ENCODE measurements at regions not wholly inside any gene's neighbourhood (a gene's known extent, or its start where the extent isn't known, plus 50 kb on each side); places are given as distances from the start of the nearest gene placed in this dataset.

DNA sequence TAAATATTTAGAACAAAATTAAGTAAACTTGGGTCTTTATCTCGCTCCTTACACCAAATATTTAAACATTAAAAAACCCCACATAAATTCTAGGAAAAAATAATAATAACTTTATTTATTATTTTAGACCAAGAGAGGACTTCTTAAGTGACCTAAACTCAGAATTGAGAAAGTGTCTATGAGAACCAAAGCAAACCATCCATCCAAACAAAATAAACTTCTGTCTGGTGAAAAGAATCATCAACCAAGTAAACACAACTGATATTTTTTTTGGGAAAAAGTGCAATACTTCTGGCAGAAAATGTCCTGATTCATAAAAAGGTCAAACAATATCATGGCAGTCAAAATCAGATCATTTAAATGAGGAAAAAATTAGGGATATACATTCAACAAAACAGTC, 533.0 kb downstream of the SPRY1 start:
- Histone ChIP-seq H3K4me2 (ENCODE audit: low read length) (no peak overlapping the region), H3K4me1 (ENCODE audit: insufficient read depth, low read length, severe bottlenecking) (peaks cover 3% of the 10 kb centered on the region), H3K4me3 (ENCODE audit: low read depth, low read length, poor library complexity, severe bottlenecking) (no peak overlapping the region), H3K9me2 (ENCODE audit: low read depth, low read length) (no peaks in the 10 kb centered on the region), H3K27ac (ENCODE audit: low read depth, low read length, poor library complexity, severe bottlenecking) (no peak overlapping the region), H2AFZ (ENCODE audit: low read length) (no peak overlapping the region), H3K9me3 (ENCODE audit: low read length) (no peaks in the 10 kb centered on the region), H3K27me3 (ENCODE audit: insufficient read depth, low read length) (no peaks in the 10 kb centered on the region), H3K9ac (ENCODE audit: low read length) (no peak overlapping the region), H4K20me1 (ENCODE audit: insufficient read depth, low read length) (no peaks in the 10 kb centered on the region), H3F3A (ENCODE audit: insufficient read depth, low read length) (no peaks in the 10 kb centered on the region), H3K36me3 (ENCODE audit: insufficient read depth, low read length) (no peaks in the 10 kb centered on the region), H3K79me2 (ENCODE audit: insufficient read depth, low read length) (no peaks in the 10 kb centered on the region)
- TF ChIP-seq EZH2 (IDR thresholded peaks at IDR 0.05; ENCODE audit: borderline replicate concordance, low read length), result no peak

DNA sequence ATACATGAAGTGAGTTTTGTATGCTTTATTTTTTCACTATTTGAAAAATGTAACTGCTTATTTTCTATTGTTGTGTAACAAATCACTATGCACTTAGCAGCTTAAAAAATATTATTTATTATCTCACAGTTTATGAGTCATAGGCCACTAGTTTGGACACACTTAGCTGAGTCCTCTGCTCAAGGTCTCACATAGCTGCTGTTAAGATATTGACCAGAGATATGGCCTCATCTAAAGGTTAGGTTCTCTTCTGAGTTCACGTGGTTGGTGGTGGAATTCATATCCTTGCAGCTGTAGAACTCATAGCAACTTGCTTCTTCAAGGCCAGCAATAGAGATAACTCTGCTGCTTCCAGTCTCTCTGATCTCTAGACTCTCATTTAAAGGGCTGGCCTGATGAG, 534.4 kb downstream of the SPRY1 start:
- H3K79me2 ChIP-seq (ENCODE audit: insufficient read depth, low read length), result no peaks in the 10 kb centered on the region
- H2AFZ ChIP-seq (ENCODE audit: low read length), result no peak overlapping the region
- no peak overlapping the region for H3K9ac ChIP-seq (ENCODE audit: low read length)
- no peaks in the 10 kb centered on the region for H3F3A ChIP-seq (ENCODE audit: insufficient read depth, low read length)
- no peaks in the 10 kb centered on the region for H4K20me1 ChIP-seq (ENCODE audit: insufficient read depth, low read length)
- no peaks in the 10 kb centered on the region for H3K4me1 ChIP-seq (ENCODE audit: insufficient read depth, low read length, severe bottlenecking)
- H3K27ac ChIP-seq (ENCODE audit: low read depth, low read length, poor library complexity, severe bottlenecking), result no peak overlapping the region
- no peaks in the 10 kb centered on the region for H3K9me3 ChIP-seq (ENCODE audit: low read length)
- no peaks in the 10 kb centered on the region for H3K36me3 ChIP-seq (ENCODE audit: insufficient read depth, low read length)
- no peak for TF ChIP-seq EZH2 (IDR thresholded peaks at IDR 0.05; ENCODE audit: borderline replicate concordance, low read length)
- TF ChIP-seq, protein P1, sequence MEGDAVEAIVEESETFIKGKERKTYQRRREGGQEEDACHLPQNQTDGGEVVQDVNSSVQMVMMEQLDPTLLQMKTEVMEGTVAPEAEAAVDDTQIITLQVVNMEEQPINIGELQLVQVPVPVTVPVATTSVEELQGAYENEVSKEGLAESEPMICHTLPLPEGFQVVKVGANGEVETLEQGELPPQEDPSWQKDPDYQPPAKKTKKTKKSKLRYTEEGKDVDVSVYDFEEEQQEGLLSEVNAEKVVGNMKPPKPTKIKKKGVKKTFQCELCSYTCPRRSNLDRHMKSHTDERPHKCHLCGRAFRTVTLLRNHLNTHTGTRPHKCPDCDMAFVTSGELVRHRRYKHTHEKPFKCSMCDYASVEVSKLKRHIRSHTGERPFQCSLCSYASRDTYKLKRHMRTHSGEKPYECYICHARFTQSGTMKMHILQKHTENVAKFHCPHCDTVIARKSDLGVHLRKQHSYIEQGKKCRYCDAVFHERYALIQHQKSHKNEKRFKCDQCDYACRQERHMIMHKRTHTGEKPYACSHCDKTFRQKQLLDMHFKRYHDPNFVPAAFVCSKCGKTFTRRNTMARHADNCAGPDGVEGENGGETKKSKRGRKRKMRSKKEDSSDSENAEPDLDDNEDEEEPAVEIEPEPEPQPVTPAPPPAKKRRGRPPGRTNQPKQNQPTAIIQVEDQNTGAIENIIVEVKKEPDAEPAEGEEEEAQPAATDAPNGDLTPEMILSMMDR (IDR thresholded peaks at IDR 0.05; ENCODE audit: low read length), result no peak
- H3K9me2 ChIP-seq (ENCODE audit: low read depth, low read length), result no peaks in the 10 kb centered on the region
- H3K4me3 ChIP-seq (ENCODE audit: low read depth, low read length, poor library complexity, severe bottlenecking), result no peak overlapping the region
- no peak overlapping the region for H3K4me2 ChIP-seq (ENCODE audit: low read length)
- no peaks in the 10 kb centered on the region for H3K27me3 ChIP-seq (ENCODE audit: insufficient read depth, low read length)

DNA sequence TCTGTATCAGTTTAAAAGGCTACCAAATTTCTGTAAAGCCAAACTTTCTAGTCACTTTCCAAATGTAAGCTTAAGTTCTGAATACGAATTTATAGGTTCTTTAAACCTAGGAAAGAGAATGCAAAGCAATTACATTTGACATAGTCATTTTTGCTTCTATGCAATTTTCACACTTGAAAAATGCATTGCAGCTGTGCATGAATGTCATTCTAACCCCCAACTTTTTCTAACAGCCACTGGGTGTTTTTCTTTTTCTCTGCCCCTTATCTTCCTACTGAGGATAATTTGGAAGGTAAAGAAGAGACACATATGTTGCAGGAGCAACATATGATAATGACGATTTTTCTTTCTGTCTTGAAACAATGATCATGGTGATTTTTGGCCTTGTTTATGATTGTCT, 537.5 kb downstream of the SPRY1 start:
- TF ChIP-seq, protein P1 (IDR thresholded peaks at IDR 0.05; ENCODE audit: low read length), result no peak
- TF ChIP-seq EZH2 (IDR thresholded peaks at IDR 0.05; ENCODE audit: borderline replicate concordance, low read length), result no peak
- no peaks in the 10 kb centered on the region for H3K36me3 ChIP-seq (ENCODE audit: insufficient read depth, low read length)
- H3F3A ChIP-seq (ENCODE audit: insufficient read depth, low read length), result no peaks in the 10 kb centered on the region
- no peak overlapping the region for H3K27ac ChIP-seq (ENCODE audit: low read depth, low read length, poor library complexity, severe bottlenecking)
- H3K4me2 ChIP-seq (ENCODE audit: low read length), result no peak overlapping the region
- H3K9me3 ChIP-seq (ENCODE audit: low read length), result no peaks in the 10 kb centered on the region
- no peaks in the 10 kb centered on the region for H3K4me1 ChIP-seq (ENCODE audit: insufficient read depth, low read length, severe bottlenecking)
- H3K9ac ChIP-seq (ENCODE audit: low read length), result no peak overlapping the region
- no peaks in the 10 kb centered on the region for H3K9me2 ChIP-seq (ENCODE audit: low read depth, low read length)
- no peaks in the 10 kb centered on the region for H4K20me1 ChIP-seq (ENCODE audit: insufficient read depth, low read length)
- no peaks in the 10 kb centered on the region for H3K27me3 ChIP-seq (ENCODE audit: insufficient read depth, low read length)
- no peak overlapping the region for H2AFZ ChIP-seq (ENCODE audit: low read length)
- H3K4me3 ChIP-seq (ENCODE audit: low read depth, low read length, poor library complexity, severe bottlenecking), result no peak overlapping the region
- H3K79me2 ChIP-seq (ENCODE audit: insufficient read depth, low read length), result no peaks in the 10 kb centered on the region

DNA sequence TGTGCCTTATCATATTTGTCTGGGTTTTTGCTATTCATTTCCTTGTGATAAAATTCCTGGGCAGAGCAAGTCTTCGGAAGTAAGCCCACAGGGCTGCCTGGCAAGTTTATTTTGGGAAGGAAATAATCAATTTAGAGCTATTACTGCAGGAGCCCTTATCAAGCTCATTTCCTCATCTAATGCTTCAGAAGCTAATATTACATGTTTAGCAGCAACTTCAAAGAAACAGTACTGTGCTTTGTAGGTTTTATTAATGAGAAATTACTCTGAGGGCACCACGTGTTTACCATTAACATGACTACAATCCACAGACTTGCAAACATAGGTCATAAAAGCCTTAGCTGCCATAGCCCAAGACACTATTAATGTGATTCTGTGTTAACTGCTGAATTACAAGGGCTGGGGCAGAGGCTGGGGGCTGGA, 540.0 kb downstream of the SPRY1 start:
- no peak for TF ChIP-seq EZH2 (IDR thresholded peaks at IDR 0.05; ENCODE audit: borderline replicate concordance, low read length)
- TF ChIP-seq, protein P1 (IDR thresholded peaks at IDR 0.05; ENCODE audit: low read length), result no peak

More for the DNA sequence above, 540.0 kb downstream of the SPRY1 start:
- Histone ChIP-seq H3K9me3 (ENCODE audit: low read length) (peaks cover 2% of the 10 kb centered on the region; the same call in 1 of the 2 replicates), H3K9ac (ENCODE audit: low read length) (no peak overlapping the region), H3K36me3 (ENCODE audit: insufficient read depth, low read length) (no peaks in the 10 kb centered on the region), H3F3A (ENCODE audit: insufficient read depth, low read length) (no peaks in the 10 kb centered on the region), H3K4me2 (ENCODE audit: low read length) (no peak overlapping the region), H3K4me3 (ENCODE audit: low read depth, low read length, poor library complexity, severe bottlenecking) (no peak overlapping the region), H2AFZ (ENCODE audit: low read length) (no peak overlapping the region), H3K27ac (ENCODE audit: low read depth, low read length, poor library complexity, severe bottlenecking) (no peak overlapping the region), H4K20me1 (ENCODE audit: insufficient read depth, low read length) (no peaks in the 10 kb centered on the region), H3K9me2 (ENCODE audit: low read depth, low read length) (no peaks in the 10 kb centered on the region), H3K27me3 (ENCODE audit: insufficient read depth, low read length) (no peaks in the 10 kb centered on the region), H3K79me2 (ENCODE audit: insufficient read depth, low read length) (no peaks in the 10 kb centered on the region), H3K4me1 (ENCODE audit: insufficient read depth, low read length, severe bottlenecking) (no peaks in the 10 kb centered on the region)
